ENCODE measurements at regions not wholly inside any gene's neighbourhood (a gene's known extent, or its start where the extent isn't known, plus 50 kb on each side); places are given as distances from the start of the nearest gene placed in this dataset.

- TF ChIP-seq TEAD4 (IDR thresholded peaks at IDR 0.05; ENCODE audit: low read depth, low read length) (no peak), EGR1 (IDR thresholded peaks at IDR 0.05; ENCODE audit: borderline replicate concordance, low read depth, low read length) (no peak), SIN3A (conservative IDR thresholded peaks at IDR 0.05 in 1 of 2, IDR thresholded peaks at IDR 0.05 in 1 of 2; ENCODE audit: low read depth in 1 of 2, low read length in 2 of 2) (no peak), SRF (IDR thresholded peaks at IDR 0.05; ENCODE audit: low read depth, low read length) (no peak), CBX8 (IDR thresholded peaks at IDR 0.05; ENCODE audit: borderline replicate concordance, low read depth, low read length) (no peak), CREB1 (IDR thresholded peaks at IDR 0.05) (no peak), JUND (IDR thresholded peaks at IDR 0.05; ENCODE audit: low read length) (no peak)
- TF ChIP-seq, protein P1, sequence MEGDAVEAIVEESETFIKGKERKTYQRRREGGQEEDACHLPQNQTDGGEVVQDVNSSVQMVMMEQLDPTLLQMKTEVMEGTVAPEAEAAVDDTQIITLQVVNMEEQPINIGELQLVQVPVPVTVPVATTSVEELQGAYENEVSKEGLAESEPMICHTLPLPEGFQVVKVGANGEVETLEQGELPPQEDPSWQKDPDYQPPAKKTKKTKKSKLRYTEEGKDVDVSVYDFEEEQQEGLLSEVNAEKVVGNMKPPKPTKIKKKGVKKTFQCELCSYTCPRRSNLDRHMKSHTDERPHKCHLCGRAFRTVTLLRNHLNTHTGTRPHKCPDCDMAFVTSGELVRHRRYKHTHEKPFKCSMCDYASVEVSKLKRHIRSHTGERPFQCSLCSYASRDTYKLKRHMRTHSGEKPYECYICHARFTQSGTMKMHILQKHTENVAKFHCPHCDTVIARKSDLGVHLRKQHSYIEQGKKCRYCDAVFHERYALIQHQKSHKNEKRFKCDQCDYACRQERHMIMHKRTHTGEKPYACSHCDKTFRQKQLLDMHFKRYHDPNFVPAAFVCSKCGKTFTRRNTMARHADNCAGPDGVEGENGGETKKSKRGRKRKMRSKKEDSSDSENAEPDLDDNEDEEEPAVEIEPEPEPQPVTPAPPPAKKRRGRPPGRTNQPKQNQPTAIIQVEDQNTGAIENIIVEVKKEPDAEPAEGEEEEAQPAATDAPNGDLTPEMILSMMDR (IDR thresholded peaks at IDR 0.05; ENCODE audit: control extremely low read depth in 1 of 3, insufficient read depth in 1 of 3, low read depth in 1 of 3, low read length in 3 of 3): no peak
- TF ChIP-seq, protein P2, sequence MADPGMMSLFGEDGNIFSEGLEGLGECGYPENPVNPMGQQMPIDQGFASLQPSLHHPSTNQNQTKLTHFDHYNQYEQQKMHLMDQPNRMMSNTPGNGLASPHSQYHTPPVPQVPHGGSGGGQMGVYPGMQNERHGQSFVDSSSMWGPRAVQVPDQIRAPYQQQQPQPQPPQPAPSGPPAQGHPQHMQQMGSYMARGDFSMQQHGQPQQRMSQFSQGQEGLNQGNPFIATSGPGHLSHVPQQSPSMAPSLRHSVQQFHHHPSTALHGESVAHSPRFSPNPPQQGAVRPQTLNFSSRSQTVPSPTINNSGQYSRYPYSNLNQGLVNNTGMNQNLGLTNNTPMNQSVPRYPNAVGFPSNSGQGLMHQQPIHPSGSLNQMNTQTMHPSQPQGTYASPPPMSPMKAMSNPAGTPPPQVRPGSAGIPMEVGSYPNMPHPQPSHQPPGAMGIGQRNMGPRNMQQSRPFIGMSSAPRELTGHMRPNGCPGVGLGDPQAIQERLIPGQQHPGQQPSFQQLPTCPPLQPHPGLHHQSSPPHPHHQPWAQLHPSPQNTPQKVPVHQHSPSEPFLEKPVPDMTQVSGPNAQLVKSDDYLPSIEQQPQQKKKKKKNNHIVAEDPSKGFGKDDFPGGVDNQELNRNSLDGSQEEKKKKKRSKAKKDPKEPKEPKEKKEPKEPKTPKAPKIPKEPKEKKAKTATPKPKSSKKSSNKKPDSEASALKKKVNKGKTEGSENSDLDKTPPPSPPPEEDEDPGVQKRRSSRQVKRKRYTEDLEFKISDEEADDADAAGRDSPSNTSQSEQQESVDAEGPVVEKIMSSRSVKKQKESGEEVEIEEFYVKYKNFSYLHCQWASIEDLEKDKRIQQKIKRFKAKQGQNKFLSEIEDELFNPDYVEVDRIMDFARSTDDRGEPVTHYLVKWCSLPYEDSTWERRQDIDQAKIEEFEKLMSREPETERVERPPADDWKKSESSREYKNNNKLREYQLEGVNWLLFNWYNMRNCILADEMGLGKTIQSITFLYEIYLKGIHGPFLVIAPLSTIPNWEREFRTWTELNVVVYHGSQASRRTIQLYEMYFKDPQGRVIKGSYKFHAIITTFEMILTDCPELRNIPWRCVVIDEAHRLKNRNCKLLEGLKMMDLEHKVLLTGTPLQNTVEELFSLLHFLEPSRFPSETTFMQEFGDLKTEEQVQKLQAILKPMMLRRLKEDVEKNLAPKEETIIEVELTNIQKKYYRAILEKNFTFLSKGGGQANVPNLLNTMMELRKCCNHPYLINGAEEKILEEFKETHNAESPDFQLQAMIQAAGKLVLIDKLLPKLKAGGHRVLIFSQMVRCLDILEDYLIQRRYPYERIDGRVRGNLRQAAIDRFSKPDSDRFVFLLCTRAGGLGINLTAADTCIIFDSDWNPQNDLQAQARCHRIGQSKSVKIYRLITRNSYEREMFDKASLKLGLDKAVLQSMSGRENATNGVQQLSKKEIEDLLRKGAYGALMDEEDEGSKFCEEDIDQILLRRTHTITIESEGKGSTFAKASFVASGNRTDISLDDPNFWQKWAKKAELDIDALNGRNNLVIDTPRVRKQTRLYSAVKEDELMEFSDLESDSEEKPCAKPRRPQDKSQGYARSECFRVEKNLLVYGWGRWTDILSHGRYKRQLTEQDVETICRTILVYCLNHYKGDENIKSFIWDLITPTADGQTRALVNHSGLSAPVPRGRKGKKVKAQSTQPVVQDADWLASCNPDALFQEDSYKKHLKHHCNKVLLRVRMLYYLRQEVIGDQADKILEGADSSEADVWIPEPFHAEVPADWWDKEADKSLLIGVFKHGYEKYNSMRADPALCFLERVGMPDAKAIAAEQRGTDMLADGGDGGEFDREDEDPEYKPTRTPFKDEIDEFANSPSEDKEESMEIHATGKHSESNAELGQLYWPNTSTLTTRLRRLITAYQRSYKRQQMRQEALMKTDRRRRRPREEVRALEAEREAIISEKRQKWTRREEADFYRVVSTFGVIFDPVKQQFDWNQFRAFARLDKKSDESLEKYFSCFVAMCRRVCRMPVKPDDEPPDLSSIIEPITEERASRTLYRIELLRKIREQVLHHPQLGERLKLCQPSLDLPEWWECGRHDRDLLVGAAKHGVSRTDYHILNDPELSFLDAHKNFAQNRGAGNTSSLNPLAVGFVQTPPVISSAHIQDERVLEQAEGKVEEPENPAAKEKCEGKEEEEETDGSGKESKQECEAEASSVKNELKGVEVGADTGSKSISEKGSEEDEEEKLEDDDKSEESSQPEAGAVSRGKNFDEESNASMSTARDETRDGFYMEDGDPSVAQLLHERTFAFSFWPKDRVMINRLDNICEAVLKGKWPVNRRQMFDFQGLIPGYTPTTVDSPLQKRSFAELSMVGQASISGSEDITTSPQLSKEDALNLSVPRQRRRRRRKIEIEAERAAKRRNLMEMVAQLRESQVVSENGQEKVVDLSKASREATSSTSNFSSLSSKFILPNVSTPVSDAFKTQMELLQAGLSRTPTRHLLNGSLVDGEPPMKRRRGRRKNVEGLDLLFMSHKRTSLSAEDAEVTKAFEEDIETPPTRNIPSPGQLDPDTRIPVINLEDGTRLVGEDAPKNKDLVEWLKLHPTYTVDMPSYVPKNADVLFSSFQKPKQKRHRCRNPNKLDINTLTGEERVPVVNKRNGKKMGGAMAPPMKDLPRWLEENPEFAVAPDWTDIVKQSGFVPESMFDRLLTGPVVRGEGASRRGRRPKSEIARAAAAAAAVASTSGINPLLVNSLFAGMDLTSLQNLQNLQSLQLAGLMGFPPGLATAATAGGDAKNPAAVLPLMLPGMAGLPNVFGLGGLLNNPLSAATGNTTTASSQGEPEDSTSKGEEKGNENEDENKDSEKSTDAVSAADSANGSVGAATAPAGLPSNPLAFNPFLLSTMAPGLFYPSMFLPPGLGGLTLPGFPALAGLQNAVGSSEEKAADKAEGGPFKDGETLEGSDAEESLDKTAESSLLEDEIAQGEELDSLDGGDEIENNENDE (IDR thresholded peaks at IDR 0.05; ENCODE audit: insufficient replicate concordance, low read length): no peak
- TF ChIP-seq, protein P3, sequence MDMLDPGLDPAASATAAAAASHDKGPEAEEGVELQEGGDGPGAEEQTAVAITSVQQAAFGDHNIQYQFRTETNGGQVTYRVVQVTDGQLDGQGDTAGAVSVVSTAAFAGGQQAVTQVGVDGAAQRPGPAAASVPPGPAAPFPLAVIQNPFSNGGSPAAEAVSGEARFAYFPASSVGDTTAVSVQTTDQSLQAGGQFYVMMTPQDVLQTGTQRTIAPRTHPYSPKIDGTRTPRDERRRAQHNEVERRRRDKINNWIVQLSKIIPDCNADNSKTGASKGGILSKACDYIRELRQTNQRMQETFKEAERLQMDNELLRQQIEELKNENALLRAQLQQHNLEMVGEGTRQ (IDR thresholded peaks at IDR 0.05; ENCODE audit: low read length): no peak
Observed at GRCh38 chr9:88661759-88662158, 126.8 kb downstream of the NXNL2 start.

Data from H1 (cell line).